ENCODE measurements at regions not wholly inside any gene's neighbourhood (a gene's known extent, or its start where the extent isn't known, plus 50 kb on each side); places are given as distances from the start of the nearest gene placed in this dataset.

DNA sequence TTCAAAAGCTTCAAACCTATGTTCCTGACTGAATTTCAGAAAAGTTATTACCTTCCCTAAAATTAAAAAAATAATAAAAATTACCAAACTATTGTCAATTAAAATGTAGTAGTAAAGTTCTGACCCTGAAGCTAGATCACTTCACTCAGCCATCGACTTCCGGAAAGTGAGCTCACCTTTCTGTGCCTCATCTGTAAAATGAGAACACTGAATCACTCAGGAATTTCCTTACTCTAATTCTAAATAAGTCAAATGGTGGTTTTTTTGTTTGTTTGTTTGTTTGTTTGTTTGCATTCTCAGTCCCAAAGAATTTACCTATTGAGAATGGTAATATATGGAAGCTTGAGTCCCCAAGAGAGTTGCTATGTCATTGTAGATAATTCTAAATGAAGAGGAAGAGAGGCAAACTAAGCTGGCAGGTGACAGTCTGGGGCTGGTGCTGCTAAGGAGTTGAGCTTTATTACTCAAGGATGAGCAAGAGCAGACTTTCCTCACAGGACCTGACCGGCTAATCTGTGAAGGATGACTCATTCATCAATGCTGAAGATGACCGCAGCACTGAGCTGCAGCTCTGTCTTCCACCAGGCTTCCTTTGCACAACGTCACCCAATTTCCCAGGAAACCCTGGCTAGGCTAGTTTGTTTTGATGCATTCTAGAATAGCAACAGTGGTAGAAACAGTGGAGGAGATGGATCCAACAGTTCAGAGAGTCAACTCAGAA is 248.8 kb downstream of the RAB38 start:
- TF ChIP-seq, protein P1, sequence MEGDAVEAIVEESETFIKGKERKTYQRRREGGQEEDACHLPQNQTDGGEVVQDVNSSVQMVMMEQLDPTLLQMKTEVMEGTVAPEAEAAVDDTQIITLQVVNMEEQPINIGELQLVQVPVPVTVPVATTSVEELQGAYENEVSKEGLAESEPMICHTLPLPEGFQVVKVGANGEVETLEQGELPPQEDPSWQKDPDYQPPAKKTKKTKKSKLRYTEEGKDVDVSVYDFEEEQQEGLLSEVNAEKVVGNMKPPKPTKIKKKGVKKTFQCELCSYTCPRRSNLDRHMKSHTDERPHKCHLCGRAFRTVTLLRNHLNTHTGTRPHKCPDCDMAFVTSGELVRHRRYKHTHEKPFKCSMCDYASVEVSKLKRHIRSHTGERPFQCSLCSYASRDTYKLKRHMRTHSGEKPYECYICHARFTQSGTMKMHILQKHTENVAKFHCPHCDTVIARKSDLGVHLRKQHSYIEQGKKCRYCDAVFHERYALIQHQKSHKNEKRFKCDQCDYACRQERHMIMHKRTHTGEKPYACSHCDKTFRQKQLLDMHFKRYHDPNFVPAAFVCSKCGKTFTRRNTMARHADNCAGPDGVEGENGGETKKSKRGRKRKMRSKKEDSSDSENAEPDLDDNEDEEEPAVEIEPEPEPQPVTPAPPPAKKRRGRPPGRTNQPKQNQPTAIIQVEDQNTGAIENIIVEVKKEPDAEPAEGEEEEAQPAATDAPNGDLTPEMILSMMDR (IDR thresholded peaks at IDR 0.05), result no peak
- no peak for TF ChIP-seq POLR2A (IDR thresholded peaks at IDR 0.05)

Measured in Peyer's patch (tissue), 4 donors.